ENCODE measurements at regions not wholly inside any gene's neighbourhood (a gene's known extent, or its start where the extent isn't known, plus 50 kb on each side); places are given as distances from the start of the nearest gene placed in this dataset.
"Not testable (repeated sequence)": the region's sequence is repeated elsewhere in the genome, so short reads cannot be mapped to it uniquely, and the experiment has no call there.

- Mint-ChIP-seq H3K9me3 (peaks cover under 1% of the 10 kb centered on the region), H3K27me3 (ENCODE audit: low read depth) (no peaks in the 10 kb centered on the region), H3K27ac (no peak overlapping the region), H3K4me1 (no peaks in the 10 kb centered on the region), H3K4me3 (no peak overlapping the region), H3K36me3 (ENCODE audit: low read depth) (no peaks in the 10 kb centered on the region)
- TF ChIP-seq CTCF (IDR thresholded peaks at IDR 0.05; ENCODE audit: unreplicated experiment in 3 of 3), result no peak
Measured at GRCh38 chr2:184178229-184178628, 420.1 kb upstream of the ZNF804A start.

GRCh38 chr2:184186436-184186835 is 411.9 kb upstream of the ZNF804A start:
- no peaks in the 10 kb centered on the region for H3K27me3 Mint-ChIP-seq (ENCODE audit: low read depth)
- H3K36me3 Mint-ChIP-seq (ENCODE audit: low read depth), result no peaks in the 10 kb centered on the region
- peaks cover 2% of the 10 kb centered on the region for H3K9me3 Mint-ChIP-seq
- TF ChIP-seq CTCF (IDR thresholded peaks at IDR 0.05; ENCODE audit: unreplicated experiment in 3 of 3), result no peak
- no peak overlapping the region for H3K27ac Mint-ChIP-seq
- H3K4me3 Mint-ChIP-seq, result no peak overlapping the region
- H3K4me1 Mint-ChIP-seq, result no peaks in the 10 kb centered on the region

- Mint-ChIP-seq H3K4me3 (no peak overlapping the region), H3K4me1 (no peaks in the 10 kb centered on the region)
Measured at GRCh38 chr2:184187421-184187971, 410.8 kb upstream of the ZNF804A start.

GRCh38 chr2:184190725-184191124 is 407.6 kb upstream of the ZNF804A start:
- Mint-ChIP-seq H3K4me1 (no peaks in the 10 kb centered on the region), H3K27me3 (ENCODE audit: low read depth) (no peaks in the 10 kb centered on the region), H3K9me3 (no peaks in the 10 kb centered on the region), H3K27ac (no peak overlapping the region), H3K4me3 (no peak overlapping the region), H3K36me3 (ENCODE audit: low read depth) (no peaks in the 10 kb centered on the region)
- TF ChIP-seq CTCF (IDR thresholded peaks at IDR 0.05; ENCODE audit: unreplicated experiment in 3 of 3), result no peak

More at GRCh38 chr2:184187421-184187971, 410.8 kb upstream of the ZNF804A start:
- Mint-ChIP-seq H3K9me3 (peaks cover 2% of the 10 kb centered on the region), H3K27me3 (ENCODE audit: low read depth) (no peaks in the 10 kb centered on the region), H3K36me3 (ENCODE audit: low read depth) (no peaks in the 10 kb centered on the region), H3K27ac (no peak overlapping the region)
- no peak for TF ChIP-seq CTCF (IDR thresholded peaks at IDR 0.05; ENCODE audit: unreplicated experiment in 3 of 3)

- Mint-ChIP-seq H3K27ac (no peak overlapping the region), H3K27me3 (ENCODE audit: low read depth) (no peaks in the 10 kb centered on the region), H3K36me3 (ENCODE audit: low read depth) (no peaks in the 10 kb centered on the region), H3K4me1 (no peaks in the 10 kb centered on the region), H3K9me3 (no peaks in the 10 kb centered on the region), H3K4me3 (no peak overlapping the region)
- no peak for TF ChIP-seq CTCF (IDR thresholded peaks at IDR 0.05; ENCODE audit: unreplicated experiment in 3 of 3)
Measured at GRCh38 chr2:184192649-184193048, 405.7 kb upstream of the ZNF804A start.

- Mint-ChIP-seq H3K27me3 (ENCODE audit: low read depth) (no peaks in the 10 kb centered on the region), H3K4me3 (no peak overlapping the region), H3K36me3 (ENCODE audit: low read depth) (no peaks in the 10 kb centered on the region), H3K9me3 (no peaks in the 10 kb centered on the region), H3K27ac (no peak overlapping the region), H3K4me1 (no peaks in the 10 kb centered on the region)
- no peak for TF ChIP-seq CTCF (IDR thresholded peaks at IDR 0.05; ENCODE audit: unreplicated experiment in 3 of 3)
Measured at GRCh38 chr2:184197413-184197812, 400.9 kb upstream of the ZNF804A start.

- not testable (repeated sequence) for H3K9me3 Mint-ChIP-seq; H3K4me1 Mint-ChIP-seq; H3K27ac Mint-ChIP-seq; H3K27me3 Mint-ChIP-seq (ENCODE audit: low read depth); H3K36me3 Mint-ChIP-seq (ENCODE audit: low read depth); H3K4me3 Mint-ChIP-seq
Measured at GRCh38 chr2:184198791-184199190, 399.5 kb upstream of the ZNF804A start.

All from nephron (organoid).